ENCODE measurements at regions not wholly inside any gene's neighbourhood (a gene's known extent, or its start where the extent isn't known, plus 50 kb on each side); places are given as distances from the start of the nearest gene placed in this dataset.

GRCh38 chr11:23556163-23556750, 696.0 kb upstream of the CCDC179 start:
- no peak for TF ChIP-seq CTCF (IDR thresholded peaks at IDR 0.05)
- intact Hi-C loops (cut with DNase I; ENCODE audit: low total_unique reads): no loop called here
- Histone ChIP-seq H3K4me3 (no peak overlapping the region), H3K36me3 (no peaks in the 10 kb centered on the region), H3K4me1 (no peaks in the 10 kb centered on the region), H3K27ac (no peak overlapping the region), H3K27me3 (no peaks in the 10 kb centered on the region), H3K9me3 (no peaks in the 10 kb centered on the region)
- DNase-seq: no peak

GRCh38 chr11:23563591-23563990, 703.3 kb upstream of the CCDC179 start:
- no peak overlapping the region for H3K27ac ChIP-seq
- no peak for DNase-seq
- TF ChIP-seq CTCF (IDR thresholded peaks at IDR 0.05): no peak
- no peaks in the 10 kb centered on the region for H3K9me3 ChIP-seq
- no peaks in the 10 kb centered on the region for H3K36me3 ChIP-seq
- intact Hi-C loops (cut with DNase I; ENCODE audit: low total_unique reads): no loop called here
- H3K4me3 ChIP-seq: no peak overlapping the region
- no peaks in the 10 kb centered on the region for H3K27me3 ChIP-seq
- no peaks in the 10 kb centered on the region for H3K4me1 ChIP-seq

- no peak overlapping the region for H3K4me3 ChIP-seq
- H3K27me3 ChIP-seq: no peaks in the 10 kb centered on the region
- H3K27ac ChIP-seq: no peak overlapping the region
- intact Hi-C loops (cut with DNase I; ENCODE audit: low total_unique reads): no loop called here
- H3K36me3 ChIP-seq: no peaks in the 10 kb centered on the region
- H3K9me3 ChIP-seq: no peaks in the 10 kb centered on the region
- no peak for DNase-seq
- H3K4me1 ChIP-seq: no peaks in the 10 kb centered on the region
- TF ChIP-seq CTCF (IDR thresholded peaks at IDR 0.05): no peak
Observed at GRCh38 chr11:23564370-23564769, 704.1 kb upstream of the CCDC179 start.

- TF ChIP-seq CTCF (IDR thresholded peaks at IDR 0.05): no peak
- intact Hi-C loops (cut with DNase I; ENCODE audit: low total_unique reads): no loop called here
Observed at GRCh38 chr11:23569134-23569533, 708.9 kb upstream of the CCDC179 start.

GRCh38 chr11:23569547-23569946, 709.3 kb upstream of the CCDC179 start:
- no peak for TF ChIP-seq CTCF (IDR thresholded peaks at IDR 0.05)
- Histone ChIP-seq H3K27me3 (no peaks in the 10 kb centered on the region), H3K4me1 (no peaks in the 10 kb centered on the region), H3K9me3 (no peaks in the 10 kb centered on the region), H3K36me3 (no peaks in the 10 kb centered on the region), H3K4me3 (no peak overlapping the region), H3K27ac (no peak overlapping the region)
- DNase-seq: no peak
- intact Hi-C loops (cut with DNase I; ENCODE audit: low total_unique reads): no loop called here

More at GRCh38 chr11:23569134-23569533, 708.9 kb upstream of the CCDC179 start:
- no peaks in the 10 kb centered on the region for H3K9me3 ChIP-seq
- H3K36me3 ChIP-seq: no peaks in the 10 kb centered on the region
- DNase-seq: no peak
- no peak overlapping the region for H3K4me3 ChIP-seq
- no peaks in the 10 kb centered on the region for H3K4me1 ChIP-seq
- no peaks in the 10 kb centered on the region for H3K27me3 ChIP-seq
- H3K27ac ChIP-seq: no peak overlapping the region

- Histone ChIP-seq H3K27ac (no peak overlapping the region), H3K36me3 (no peaks in the 10 kb centered on the region), H3K9me3 (no peaks in the 10 kb centered on the region), H3K4me3 (no peak overlapping the region), H3K4me1 (no peaks in the 10 kb centered on the region), H3K27me3 (no peaks in the 10 kb centered on the region)
- no peak for TF ChIP-seq CTCF (IDR thresholded peaks at IDR 0.05)
- DNase-seq: no peak
- intact Hi-C loops (cut with DNase I; ENCODE audit: low total_unique reads): no loop called here
Observed at GRCh38 chr11:23570828-23571227, 710.6 kb upstream of the CCDC179 start.

Data from tibial artery (tissue), 4 donors.